ENCODE measurements at regions not wholly inside any gene's neighbourhood (a gene's known extent, or its start where the extent isn't known, plus 50 kb on each side); places are given as distances from the start of the nearest gene placed in this dataset.
"Not testable (repeated sequence)": the region's sequence is repeated elsewhere in the genome, so short reads cannot be mapped to it uniquely, and the experiment has no call there.

DNA sequence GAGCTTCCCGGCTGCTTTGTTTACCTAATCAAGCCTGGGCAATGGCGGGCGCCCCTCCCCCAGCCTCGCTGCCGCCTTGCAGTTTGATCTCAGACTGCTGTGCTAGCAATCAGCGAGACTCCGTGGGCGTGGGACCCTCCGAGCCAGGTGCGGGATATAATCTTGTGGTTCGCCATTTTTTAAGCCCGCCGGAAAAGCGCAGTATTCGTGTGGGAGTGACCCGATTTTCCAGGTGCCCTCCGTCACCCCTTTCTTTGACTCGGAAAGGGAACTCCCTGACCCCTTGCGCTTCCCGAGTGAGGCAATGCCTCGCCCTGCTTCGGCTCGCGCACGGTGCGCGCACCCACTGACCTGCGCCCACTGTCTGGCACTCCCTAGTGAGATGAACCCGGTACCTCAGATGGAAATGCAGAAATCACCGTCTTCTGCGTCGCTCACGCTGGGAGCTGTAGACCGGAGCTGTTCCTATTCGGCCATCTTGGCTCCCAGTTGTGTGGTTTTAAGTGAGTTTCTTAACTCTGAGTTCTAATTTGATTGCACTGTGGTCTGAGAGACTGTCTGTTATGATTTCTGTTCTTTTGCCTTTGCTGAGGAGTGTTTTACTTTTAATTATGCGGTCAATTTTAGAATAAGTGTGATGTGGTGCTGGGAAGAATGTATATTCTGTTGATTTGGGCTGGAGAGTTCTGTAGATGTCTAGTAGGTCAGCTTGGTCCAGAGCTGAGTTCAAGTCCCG lies 71.9 kb downstream of the ADCYAP1 start:
- H3K9me3 ChIP-seq; H3K4me1 ChIP-seq; intact Hi-C loops (cut with DNase I); H3K27me3 ChIP-seq; H3K27ac ChIP-seq; H3K4me3 ChIP-seq; DNase-seq; H3K36me3 ChIP-seq: not testable (repeated sequence)
- 69 to 84% methylated on average over 3 to 16 of the region's 37 CpGs for WGBS, 2 donors

DNA sequence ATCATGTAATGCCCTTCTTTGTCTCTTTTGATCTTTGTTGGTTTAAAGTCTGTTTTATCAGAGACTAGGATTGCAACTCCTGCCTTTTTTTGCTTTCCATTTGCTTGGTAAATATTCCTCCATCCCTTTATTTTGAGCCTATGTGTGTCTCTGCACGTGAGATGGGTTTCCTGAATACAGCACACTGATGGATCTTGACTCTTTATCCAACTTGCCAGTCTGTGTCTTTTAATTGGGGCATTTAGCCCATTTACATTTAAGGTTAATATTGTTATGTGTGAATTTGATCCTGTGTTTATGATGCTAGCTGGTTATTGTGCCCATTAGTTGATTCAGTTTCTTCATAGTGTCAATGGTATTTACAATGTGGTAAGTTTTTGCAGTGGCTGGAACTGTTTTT lies 72.7 kb downstream of the ADCYAP1 start:
- DNase-seq; H3K27me3 ChIP-seq; intact Hi-C loops (cut with DNase I); H3K27ac ChIP-seq; H3K4me3 ChIP-seq; H3K4me1 ChIP-seq; H3K36me3 ChIP-seq; H3K9me3 ChIP-seq: not testable (repeated sequence)
- WGBS, 2 donors, result 24 to 36% methylated on average over 1 of the region's 1 CpG

DNA sequence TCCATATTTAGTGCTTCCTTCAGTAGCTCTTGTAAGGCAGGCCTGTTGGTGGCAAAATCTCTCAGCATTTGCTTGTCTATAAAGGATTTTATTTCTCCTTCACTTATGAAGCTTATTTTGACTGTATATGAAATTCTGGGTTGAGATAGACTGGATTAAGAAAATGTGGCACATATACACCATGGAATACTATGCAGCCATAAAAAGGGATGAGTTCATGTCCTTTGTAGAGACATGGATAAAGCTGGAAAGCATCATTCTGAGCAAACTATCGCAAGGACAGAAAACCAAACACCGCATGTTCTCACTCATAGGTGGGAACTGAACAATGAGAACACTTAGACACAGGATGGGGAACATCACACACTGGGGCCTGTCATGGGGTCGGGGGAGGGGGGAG lies 73.1 kb downstream of the ADCYAP1 start:
- H3K36me3 ChIP-seq; H3K27ac ChIP-seq; H3K9me3 ChIP-seq; H3K4me1 ChIP-seq; H3K27me3 ChIP-seq; DNase-seq; H3K4me3 ChIP-seq; intact Hi-C loops (cut with DNase I): not testable (repeated sequence)
- 65 to 91% methylated on average over 2 to 3 of the region's 3 CpGs for WGBS, 2 donors

DNA sequence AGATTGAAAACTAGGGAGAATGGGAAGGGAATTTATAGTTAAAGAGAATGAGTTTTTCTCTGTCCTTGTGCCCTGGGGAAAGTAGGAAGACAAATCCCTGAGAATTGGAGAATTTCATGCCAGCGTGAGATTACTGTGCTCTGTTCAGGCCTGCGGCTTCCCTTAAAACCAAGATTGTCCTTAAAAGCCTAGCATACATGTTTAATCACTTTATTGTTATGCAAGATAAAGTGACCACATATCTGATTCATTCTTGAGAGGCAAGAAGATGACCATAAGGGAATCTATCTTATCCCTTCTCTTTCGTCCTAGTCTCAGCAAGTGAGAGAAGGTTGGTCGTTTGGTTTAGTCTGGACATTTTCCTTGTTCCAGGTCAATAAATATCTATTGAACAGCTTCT lies 75.9 kb downstream of the ADCYAP1 start:
- intact Hi-C loops (cut with DNase I), result no loop called here
- 69 to 78% methylated on average over 4 of the region's 4 CpGs for WGBS, 2 donors
- Histone ChIP-seq H3K27ac (no peak overlapping the region), H3K27me3 (no peaks in the 10 kb centered on the region), H3K36me3 (no peaks in the 10 kb centered on the region), H3K4me1 (no peaks in the 10 kb centered on the region), H3K9me3 (peaks cover 0 to 9% (median 0%) of the 10 kb centered on the region in 3 donors), H3K4me3 (no peak overlapping the region)
- DNase-seq, result no peak
- no peak for TF ChIP-seq POLR2A (IDR thresholded peaks at IDR 0.05)
- TF ChIP-seq, protein P1, sequence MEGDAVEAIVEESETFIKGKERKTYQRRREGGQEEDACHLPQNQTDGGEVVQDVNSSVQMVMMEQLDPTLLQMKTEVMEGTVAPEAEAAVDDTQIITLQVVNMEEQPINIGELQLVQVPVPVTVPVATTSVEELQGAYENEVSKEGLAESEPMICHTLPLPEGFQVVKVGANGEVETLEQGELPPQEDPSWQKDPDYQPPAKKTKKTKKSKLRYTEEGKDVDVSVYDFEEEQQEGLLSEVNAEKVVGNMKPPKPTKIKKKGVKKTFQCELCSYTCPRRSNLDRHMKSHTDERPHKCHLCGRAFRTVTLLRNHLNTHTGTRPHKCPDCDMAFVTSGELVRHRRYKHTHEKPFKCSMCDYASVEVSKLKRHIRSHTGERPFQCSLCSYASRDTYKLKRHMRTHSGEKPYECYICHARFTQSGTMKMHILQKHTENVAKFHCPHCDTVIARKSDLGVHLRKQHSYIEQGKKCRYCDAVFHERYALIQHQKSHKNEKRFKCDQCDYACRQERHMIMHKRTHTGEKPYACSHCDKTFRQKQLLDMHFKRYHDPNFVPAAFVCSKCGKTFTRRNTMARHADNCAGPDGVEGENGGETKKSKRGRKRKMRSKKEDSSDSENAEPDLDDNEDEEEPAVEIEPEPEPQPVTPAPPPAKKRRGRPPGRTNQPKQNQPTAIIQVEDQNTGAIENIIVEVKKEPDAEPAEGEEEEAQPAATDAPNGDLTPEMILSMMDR (IDR thresholded peaks at IDR 0.05), result no peak

DNA sequence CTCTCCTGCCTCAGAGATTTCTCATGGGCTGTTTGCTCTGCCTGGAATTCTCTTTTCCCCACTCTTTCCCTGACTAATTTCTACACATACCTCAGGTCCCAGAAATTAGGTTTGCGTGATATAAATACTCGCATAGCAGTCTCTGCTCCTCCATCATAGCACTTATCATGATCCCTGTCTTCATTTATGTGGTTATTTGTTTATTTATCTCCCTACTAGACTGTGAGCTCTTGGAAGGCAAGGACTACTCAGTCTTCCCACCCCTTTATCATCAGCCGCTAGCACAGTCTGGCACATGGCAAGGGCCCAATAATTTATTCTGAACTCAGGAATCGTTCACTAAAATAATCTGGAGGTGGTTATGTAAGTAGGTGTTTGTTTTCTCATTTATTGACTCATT lies 79.3 kb downstream of the ADCYAP1 start:
- Histone ChIP-seq H3K4me3 (no peak overlapping the region), H3K27ac (no peak overlapping the region), H3K27me3 (no peaks in the 10 kb centered on the region), H3K9me3 (peaks cover 0 to 9% (median 0%) of the 10 kb centered on the region in 3 donors), H3K36me3 (no peaks in the 10 kb centered on the region), H3K4me1 (no peaks in the 10 kb centered on the region)
- intact Hi-C loops (cut with DNase I), result no loop called here
- 73 to 78% methylated on average over 4 of the region's 4 CpGs for WGBS, 2 donors
- no peak for TF ChIP-seq POLR2A (IDR thresholded peaks at IDR 0.05)
- TF ChIP-seq, protein P1 (IDR thresholded peaks at IDR 0.05), result no peak
- no peak for DNase-seq

DNA sequence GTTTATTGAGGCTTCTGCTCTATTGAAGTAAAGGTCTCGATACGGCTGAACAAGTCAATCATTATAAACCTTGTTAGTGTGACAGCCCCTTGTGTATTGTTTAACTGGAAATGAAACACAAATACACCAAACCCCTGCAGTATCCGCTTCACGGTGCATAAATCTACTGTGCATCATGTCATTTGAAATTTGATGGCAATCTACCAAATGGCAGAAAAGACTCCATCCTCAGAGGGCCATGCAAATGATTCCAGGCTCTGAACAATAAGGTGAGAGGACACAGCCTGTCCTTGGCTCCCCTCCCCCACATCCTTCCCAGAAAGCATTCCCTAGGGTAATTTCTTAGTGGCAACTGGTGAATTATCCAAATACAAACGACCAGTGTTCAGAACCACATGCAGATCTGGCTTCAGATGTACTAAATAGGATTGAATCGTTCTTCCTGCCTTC lies 80.6 kb downstream of the ADCYAP1 start:
- 18 to 23% methylated on average over 6 of the region's 6 CpGs for WGBS, 2 donors
- DNase-seq, result no peak
- Histone ChIP-seq H3K9me3 (no peaks in the 10 kb centered on the region), H3K36me3 (no peaks in the 10 kb centered on the region), H3K4me1 (no peaks in the 10 kb centered on the region), H3K27ac (no peak overlapping the region), H3K4me3 (no peak overlapping the region), H3K27me3 (no peaks in the 10 kb centered on the region)
- intact Hi-C loops (cut with DNase I), result no loop called here
- TF ChIP-seq, protein P1 (IDR thresholded peaks at IDR 0.05), result no peak
- TF ChIP-seq POLR2A (IDR thresholded peaks at IDR 0.05), result no peak

DNA sequence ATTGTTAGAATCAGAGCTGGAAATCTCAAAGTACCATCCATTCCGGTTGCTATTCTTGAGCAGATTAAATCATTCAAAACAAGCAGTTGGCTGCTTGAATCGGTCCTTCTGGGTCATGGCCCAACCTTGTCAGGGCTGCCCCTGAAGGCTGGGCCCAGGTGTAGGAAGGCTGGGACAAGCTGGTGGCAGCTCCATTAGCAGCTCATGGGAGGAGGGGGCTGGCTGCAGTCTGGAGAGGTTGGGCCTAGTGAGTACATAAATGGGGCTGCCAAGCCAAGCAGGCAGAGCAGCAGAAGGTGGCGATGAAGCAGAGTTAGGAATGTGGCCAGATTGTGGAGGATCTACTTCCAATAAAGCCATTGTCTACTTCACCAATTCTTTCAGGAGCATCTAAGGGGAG lies 81.4 kb downstream of the ADCYAP1 start:
- no peak overlapping the region for H3K4me3 ChIP-seq
- DNase-seq, result no peak
- no peaks in the 10 kb centered on the region for H3K9me3 ChIP-seq
- 66 to 71% methylated on average over 3 of the region's 3 CpGs for WGBS, 2 donors
- H3K27ac ChIP-seq, result no peak overlapping the region
- TF ChIP-seq, protein P1 (IDR thresholded peaks at IDR 0.05), result no peak
- no peak for TF ChIP-seq POLR2A (IDR thresholded peaks at IDR 0.05)
- no peaks in the 10 kb centered on the region for H3K36me3 ChIP-seq
- H3K27me3 ChIP-seq, result no peaks in the 10 kb centered on the region
- intact Hi-C loops (cut with DNase I), result no loop called here
- H3K4me1 ChIP-seq, result no peaks in the 10 kb centered on the region

Data from esophagus squamous epithelium (tissue), 5 donors.